ENCODE measurements at regions not wholly inside any gene's neighbourhood (a gene's known extent, or its start where the extent isn't known, plus 50 kb on each side); places are given as distances from the start of the nearest gene placed in this dataset.

- TF ChIP-seq POLR2AphosphoS5 (IDR thresholded peaks at IDR 0.05) (no peak), EP300 (IDR thresholded peaks at IDR 0.05) (no peak)
These were observed 297.1 kb upstream of the USP9Y start for GRCh38 chrY:12403916-12404315.
